ENCODE measurements at regions not wholly inside any gene's neighbourhood (a gene's known extent, or its start where the extent isn't known, plus 50 kb on each side); places are given as distances from the start of the nearest gene placed in this dataset.
"Not testable (repeated sequence)": the region's sequence is repeated elsewhere in the genome, so short reads cannot be mapped to it uniquely, and the experiment has no call there.

DNA sequence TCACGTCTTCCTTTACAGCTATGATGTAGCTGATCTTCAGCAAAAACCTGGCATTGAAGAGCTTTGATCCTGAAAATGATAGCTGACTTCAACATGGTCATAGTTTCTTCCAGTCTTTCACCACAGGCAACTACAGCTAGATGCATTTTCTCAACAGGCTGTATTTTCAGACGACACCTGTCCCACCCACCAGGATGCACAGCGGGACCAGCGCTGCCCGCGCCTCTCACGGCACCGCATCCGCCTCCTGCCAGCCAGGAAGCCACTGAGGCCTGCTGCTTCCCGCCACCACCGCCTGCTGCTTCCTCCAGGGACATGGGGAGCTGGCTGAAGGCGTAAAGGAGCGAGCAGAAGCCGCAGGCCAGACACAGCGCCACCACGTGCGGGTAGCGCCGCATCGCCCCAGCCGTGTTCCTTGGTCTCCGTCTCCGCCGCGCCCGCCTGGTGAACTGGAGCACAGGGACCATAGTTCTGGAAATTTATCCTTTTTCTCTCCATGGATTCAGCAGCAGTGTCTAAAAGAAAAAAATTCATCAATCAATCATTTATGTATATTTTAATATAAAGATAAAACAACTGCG, 456.3 kb downstream of the TUBA3C start:
- not testable (repeated sequence) for DNase-seq; H3K4me1 ChIP-seq (ENCODE audit: control insufficient read depth, insufficient read depth, low read length); H3K27ac ChIP-seq (ENCODE audit: low read length); H3K27me3 ChIP-seq (ENCODE audit: control insufficient read depth, insufficient read depth, low read length); H3K9me3 ChIP-seq (ENCODE audit: control insufficient read depth, low read depth, low read length); H3K4me3 ChIP-seq (ENCODE audit: low read length); H3K36me3 ChIP-seq (ENCODE audit: control insufficient read depth, insufficient read depth, low read length)
- 100% methylated on average over 1 of the region's 27 CpGs for WGBS (ENCODE audit: insufficient coverage, low lambda C conversion rate)

DNA sequence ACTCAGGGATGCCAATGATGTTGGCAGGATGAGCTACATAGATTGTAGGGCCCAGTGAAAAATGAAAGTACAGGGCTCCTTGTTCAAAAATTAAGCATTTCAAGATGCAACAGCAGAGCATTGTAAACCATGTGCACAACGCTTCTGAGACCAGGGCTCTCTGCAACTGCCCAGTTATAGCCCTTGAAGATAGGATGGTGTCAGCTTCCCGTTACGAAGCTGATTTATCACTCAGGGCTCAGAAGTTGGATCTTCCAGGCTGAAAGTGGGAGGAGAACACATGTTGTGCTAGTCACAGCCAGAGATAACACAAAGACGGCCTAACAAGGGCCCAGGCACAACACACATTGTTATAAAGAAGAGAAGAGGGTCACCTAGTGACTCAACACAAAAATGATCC, 466.7 kb downstream of the TUBA3C start:
- no peaks in the 10 kb centered on the region for H3K9me3 ChIP-seq (ENCODE audit: control insufficient read depth, low read depth, low read length)
- no peak overlapping the region for H3K4me3 ChIP-seq (ENCODE audit: low read length)
- DNase-seq = no peak
- H3K27ac ChIP-seq (ENCODE audit: low read length) = no peak overlapping the region
- no peaks in the 10 kb centered on the region for H3K36me3 ChIP-seq (ENCODE audit: control insufficient read depth, insufficient read depth, low read length)
- H3K27me3 ChIP-seq (ENCODE audit: control insufficient read depth, insufficient read depth, low read length) = no peaks in the 10 kb centered on the region
- WGBS (ENCODE audit: insufficient coverage, low lambda C conversion rate) = no CpG with 5 or more reads among the region's 4 CpGs
- H3K4me1 ChIP-seq (ENCODE audit: control insufficient read depth, insufficient read depth, low read length) = no peaks in the 10 kb centered on the region

DNA sequence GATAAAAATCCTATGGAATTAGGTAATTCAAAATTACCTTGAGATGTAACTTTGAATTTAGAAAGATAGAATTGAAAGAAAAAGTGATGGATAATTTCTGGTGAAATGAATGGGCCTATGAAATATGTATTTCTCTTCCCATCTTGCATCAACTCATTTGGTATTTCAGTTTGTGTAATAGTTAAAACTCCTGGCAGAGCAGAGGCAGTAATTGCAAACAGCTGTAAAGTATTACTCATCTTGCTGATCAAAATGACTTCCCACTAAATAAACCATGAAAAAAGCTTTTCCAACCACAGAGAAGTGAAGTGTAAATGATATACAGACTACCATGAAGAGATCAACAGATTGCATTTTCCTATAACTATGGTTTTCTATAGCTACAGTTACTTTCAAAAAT, 471.0 kb downstream of the TUBA3C start:
- H3K4me3 ChIP-seq (ENCODE audit: low read length); H3K27ac ChIP-seq (ENCODE audit: low read length); DNase-seq; H3K9me3 ChIP-seq (ENCODE audit: control insufficient read depth, low read depth, low read length); H3K27me3 ChIP-seq (ENCODE audit: control insufficient read depth, insufficient read depth, low read length); H3K36me3 ChIP-seq (ENCODE audit: control insufficient read depth, insufficient read depth, low read length); H3K4me1 ChIP-seq (ENCODE audit: control insufficient read depth, insufficient read depth, low read length): not testable (repeated sequence)

DNA sequence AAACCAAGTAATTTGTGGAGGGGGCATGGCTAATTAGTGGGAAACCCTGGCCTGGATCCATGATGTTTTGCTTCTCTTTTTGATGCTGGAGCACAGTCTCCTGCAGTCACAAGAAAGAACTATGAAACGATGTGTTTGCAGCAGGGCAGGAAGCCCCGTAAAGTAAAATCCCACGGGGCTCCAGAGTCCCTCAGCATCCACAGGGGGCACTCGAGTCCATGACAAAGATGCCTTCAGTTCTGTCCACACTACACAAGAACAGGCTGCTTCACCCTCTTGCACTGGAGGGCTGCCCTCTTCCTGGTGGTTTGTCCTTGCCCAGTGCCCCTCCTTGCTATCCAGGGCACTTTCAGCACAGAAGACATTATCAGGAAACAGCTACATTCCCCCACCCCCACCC, 475.1 kb downstream of the TUBA3C start:
- H3K4me1 ChIP-seq (ENCODE audit: control insufficient read depth, insufficient read depth, low read length); H3K4me3 ChIP-seq (ENCODE audit: low read length): not testable (repeated sequence)
- WGBS (ENCODE audit: insufficient coverage, low lambda C conversion rate) = no CpG with 5 or more reads among the region's 4 CpGs

DNA sequence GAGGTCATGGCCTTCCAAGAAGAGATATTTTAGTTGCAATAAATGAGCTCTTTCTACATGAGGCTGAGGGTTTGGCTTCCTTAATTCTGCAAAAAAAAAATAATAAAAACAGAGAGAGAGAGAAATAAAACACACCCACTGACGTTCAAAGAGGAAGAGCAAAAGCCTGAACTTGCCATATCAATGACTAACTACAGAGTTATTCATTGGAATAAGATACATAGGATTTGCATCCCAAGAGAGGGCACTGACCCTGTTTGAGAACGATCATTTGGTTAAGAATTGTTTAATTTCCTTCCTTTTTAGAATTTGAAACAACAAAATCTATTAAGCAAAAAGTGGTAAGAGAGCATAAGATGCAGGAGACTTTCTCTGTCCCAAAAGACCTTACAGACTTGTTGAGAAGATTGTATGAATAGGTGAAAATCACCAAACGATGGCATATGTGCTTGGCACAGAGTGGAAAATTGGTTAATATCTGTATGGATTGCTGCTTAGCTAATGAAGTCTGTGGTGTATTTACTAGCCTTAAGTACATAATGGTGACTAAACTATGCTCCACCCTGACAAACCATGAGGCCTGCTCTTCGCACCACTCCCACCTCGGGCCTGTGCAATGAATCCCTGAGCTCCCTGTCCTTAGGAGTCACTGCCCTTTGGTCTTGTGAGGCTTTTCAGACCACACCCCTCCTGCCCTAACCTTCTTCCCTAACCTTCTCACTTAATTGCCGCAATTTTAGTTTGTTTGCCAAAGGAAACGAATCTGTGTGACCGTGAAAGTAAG, 479.0 kb downstream of the TUBA3C start:
- H3K4me3 ChIP-seq (ENCODE audit: low read length); H3K9me3 ChIP-seq (ENCODE audit: control insufficient read depth, low read depth, low read length); H3K36me3 ChIP-seq (ENCODE audit: control insufficient read depth, insufficient read depth, low read length); DNase-seq; H3K27ac ChIP-seq (ENCODE audit: low read length); H3K27me3 ChIP-seq (ENCODE audit: control insufficient read depth, insufficient read depth, low read length); H3K4me1 ChIP-seq (ENCODE audit: control insufficient read depth, insufficient read depth, low read length): not testable (repeated sequence)
- 81% methylated on average over 4 of the region's 8 CpGs for WGBS (ENCODE audit: insufficient coverage, low lambda C conversion rate)

More for the DNA sequence above, 475.1 kb downstream of the TUBA3C start:
- H3K36me3 ChIP-seq (ENCODE audit: control insufficient read depth, insufficient read depth, low read length); H3K27me3 ChIP-seq (ENCODE audit: control insufficient read depth, insufficient read depth, low read length); H3K9me3 ChIP-seq (ENCODE audit: control insufficient read depth, low read depth, low read length); H3K27ac ChIP-seq (ENCODE audit: low read length); DNase-seq: not testable (repeated sequence)

DNA sequence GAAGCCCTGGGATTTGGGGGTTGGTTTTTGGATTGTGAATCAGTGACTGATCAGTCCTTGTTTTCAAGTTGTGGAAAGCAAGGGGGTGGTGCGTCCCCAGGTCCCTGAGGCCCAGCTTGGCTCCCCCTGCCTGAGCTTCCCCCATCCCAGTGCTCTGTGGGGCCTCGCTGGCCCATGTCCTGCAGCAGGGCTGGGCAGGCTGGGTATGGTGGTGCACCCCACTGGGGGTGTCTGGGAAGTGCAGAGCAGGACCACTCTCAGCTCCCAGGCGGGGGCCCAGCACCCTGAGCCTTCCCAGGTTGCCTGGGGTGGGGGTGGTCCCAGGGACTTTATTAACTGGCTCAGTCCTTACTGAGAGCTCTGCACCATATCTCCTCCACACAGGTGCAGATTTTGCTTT, 483.3 kb downstream of the TUBA3C start:
- no CpG with 5 or more reads among the region's 3 CpGs for whole genome bisulfite sequencing (ENCODE audit: insufficient coverage, low lambda C conversion rate)
- DNase-seq; H3K4me1 ChIP-seq (ENCODE audit: control insufficient read depth, insufficient read depth, low read length); H3K4me3 ChIP-seq (ENCODE audit: low read length); H3K36me3 ChIP-seq (ENCODE audit: control insufficient read depth, insufficient read depth, low read length); H3K27me3 ChIP-seq (ENCODE audit: control insufficient read depth, insufficient read depth, low read length); H3K27ac ChIP-seq (ENCODE audit: low read length): not testable (repeated sequence)
- peaks cover 11% of the 10 kb centered on the region for H3K9me3 ChIP-seq (ENCODE audit: control insufficient read depth, low read depth, low read length)

DNA sequence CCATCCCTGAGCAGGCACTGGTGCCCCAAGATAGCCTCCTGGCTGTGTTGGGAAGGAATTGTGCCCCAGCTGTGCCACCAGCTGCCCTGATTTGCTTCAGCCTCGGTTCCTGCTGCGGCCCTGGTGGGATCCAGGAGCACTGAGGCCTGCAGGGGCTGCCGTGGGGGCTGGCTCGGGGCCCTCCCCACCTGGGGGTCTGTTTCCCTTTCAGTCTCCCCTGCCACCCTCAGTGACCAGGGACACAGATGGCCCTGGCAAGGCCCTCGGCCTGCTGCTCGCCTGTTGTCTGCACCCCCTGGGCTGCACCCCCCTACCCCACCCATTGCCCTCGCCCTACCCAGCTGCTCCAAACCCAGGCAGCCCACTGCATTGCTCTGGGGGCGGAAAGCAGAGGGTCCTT, 483.8 kb downstream of the TUBA3C start:
- not testable (repeated sequence) for H3K36me3 ChIP-seq (ENCODE audit: control insufficient read depth, insufficient read depth, low read length); H3K27ac ChIP-seq (ENCODE audit: low read length); DNase-seq; H3K4me3 ChIP-seq (ENCODE audit: low read length); H3K27me3 ChIP-seq (ENCODE audit: control insufficient read depth, insufficient read depth, low read length); H3K4me1 ChIP-seq (ENCODE audit: control insufficient read depth, insufficient read depth, low read length)
- WGBS (ENCODE audit: insufficient coverage, low lambda C conversion rate) = no CpG with 5 or more reads among the region's 8 CpGs
- peaks cover 11% of the 10 kb centered on the region for H3K9me3 ChIP-seq (ENCODE audit: control insufficient read depth, low read depth, low read length)

DNA sequence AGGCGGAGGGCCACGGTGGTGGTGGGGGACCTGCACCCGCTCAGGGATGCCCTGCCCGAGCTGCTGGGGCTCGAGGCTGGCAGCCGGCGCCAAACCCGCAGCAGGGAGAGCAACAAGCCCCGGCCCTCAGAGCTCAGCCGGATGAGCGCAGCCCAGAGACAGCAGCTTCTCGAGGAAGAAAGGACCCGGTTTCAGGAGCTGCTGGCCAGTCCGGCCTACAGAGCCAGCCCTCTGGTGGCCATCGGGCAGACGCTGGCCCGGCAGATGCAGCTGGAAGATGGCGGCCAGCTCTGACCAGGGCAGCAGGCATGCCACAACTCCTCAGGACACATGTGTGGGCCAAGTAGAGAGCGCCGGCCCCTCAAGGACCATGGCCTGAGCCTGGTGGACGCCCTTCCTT, 484.4 kb downstream of the TUBA3C start:
- H3K4me1 ChIP-seq (ENCODE audit: control insufficient read depth, insufficient read depth, low read length); H3K36me3 ChIP-seq (ENCODE audit: control insufficient read depth, insufficient read depth, low read length); H3K27ac ChIP-seq (ENCODE audit: low read length); H3K4me3 ChIP-seq (ENCODE audit: low read length); H3K27me3 ChIP-seq (ENCODE audit: control insufficient read depth, insufficient read depth, low read length); DNase-seq: not testable (repeated sequence)
- H3K9me3 ChIP-seq (ENCODE audit: control insufficient read depth, low read depth, low read length) = peaks cover 11% of the 10 kb centered on the region
- WGBS (ENCODE audit: insufficient coverage, low lambda C conversion rate) = no CpG with 5 or more reads among the region's 21 CpGs

DNA sequence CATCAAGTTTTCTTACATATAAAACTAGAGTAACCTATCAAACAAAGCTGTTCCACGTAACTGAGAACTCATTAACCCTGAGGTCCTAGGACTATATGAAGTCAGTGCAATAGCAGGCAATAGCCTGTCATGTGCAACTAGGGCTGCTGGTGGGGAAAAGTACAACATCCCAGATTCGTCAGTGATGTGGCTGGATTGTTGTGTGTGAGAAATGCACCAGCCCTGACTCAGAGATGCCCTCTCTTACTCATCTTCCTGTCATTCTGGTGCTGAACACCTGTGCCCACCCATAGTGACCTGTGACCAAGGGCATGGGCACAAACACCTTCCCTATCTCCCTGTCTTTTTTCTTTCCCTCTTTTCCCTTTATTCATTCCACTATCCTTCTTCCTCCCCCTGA, 504.2 kb downstream of the TUBA3C start:
- H3K27me3 ChIP-seq (ENCODE audit: control insufficient read depth, insufficient read depth, low read length); H3K9me3 ChIP-seq (ENCODE audit: control insufficient read depth, low read depth, low read length); H3K27ac ChIP-seq (ENCODE audit: low read length); H3K4me1 ChIP-seq (ENCODE audit: control insufficient read depth, insufficient read depth, low read length); H3K4me3 ChIP-seq (ENCODE audit: low read length); H3K36me3 ChIP-seq (ENCODE audit: control insufficient read depth, insufficient read depth, low read length); DNase-seq: not testable (repeated sequence)
- no CpG with 5 or more reads among the region's 2 CpGs for WGBS (ENCODE audit: insufficient coverage, low lambda C conversion rate)

DNA sequence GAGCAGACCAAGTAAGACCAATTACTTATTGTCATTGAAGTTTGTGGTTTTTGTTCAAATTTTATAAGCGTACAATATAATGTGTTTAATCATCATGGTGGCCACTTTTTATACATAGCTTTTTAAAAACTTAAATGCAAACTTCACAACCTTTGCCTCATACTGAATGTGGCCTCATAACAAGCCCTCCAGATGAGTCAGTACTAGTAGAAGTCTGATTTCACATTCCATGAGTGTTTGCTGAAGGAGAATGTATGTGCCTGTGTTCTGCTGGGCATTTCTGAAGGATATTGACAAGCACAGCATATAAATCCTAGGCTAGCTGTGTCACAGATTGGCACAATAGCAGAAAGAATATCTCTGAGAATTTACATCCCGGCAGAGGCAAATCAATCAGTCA, 506.4 kb downstream of the TUBA3C start:
- not testable (repeated sequence) for DNase-seq; H3K9me3 ChIP-seq (ENCODE audit: control insufficient read depth, low read depth, low read length); H3K27ac ChIP-seq (ENCODE audit: low read length); H3K27me3 ChIP-seq (ENCODE audit: control insufficient read depth, insufficient read depth, low read length); H3K4me3 ChIP-seq (ENCODE audit: low read length); H3K36me3 ChIP-seq (ENCODE audit: control insufficient read depth, insufficient read depth, low read length); H3K4me1 ChIP-seq (ENCODE audit: control insufficient read depth, insufficient read depth, low read length)
- no CpG with 5 or more reads among the region's 2 CpGs for WGBS (ENCODE audit: insufficient coverage, low lambda C conversion rate)

DNA sequence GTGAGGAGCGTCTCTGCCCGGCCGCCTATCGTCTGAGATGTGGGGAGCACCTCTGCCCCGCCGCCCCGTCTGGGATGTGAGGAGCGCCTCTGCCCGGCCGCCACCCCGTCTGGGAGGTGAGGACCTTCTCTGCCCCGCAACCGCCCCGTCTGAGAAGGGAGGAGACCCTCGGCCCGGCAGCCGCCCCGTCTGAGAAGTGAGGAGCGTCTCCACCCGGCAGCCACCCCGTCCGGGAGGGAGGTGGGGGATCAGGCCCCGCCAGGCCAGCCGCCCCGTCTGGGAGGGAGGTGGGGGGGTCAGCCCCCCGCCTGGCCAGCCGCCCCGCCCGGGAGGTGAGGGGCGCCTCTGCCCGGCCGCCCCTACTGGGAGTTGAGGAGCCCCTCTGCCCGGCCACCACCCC, 507.8 kb downstream of the TUBA3C start:
- not testable (repeated sequence) for H3K27me3 ChIP-seq (ENCODE audit: control insufficient read depth, insufficient read depth, low read length); H3K9me3 ChIP-seq (ENCODE audit: control insufficient read depth, low read depth, low read length); H3K4me1 ChIP-seq (ENCODE audit: control insufficient read depth, insufficient read depth, low read length); H3K27ac ChIP-seq (ENCODE audit: low read length); H3K4me3 ChIP-seq (ENCODE audit: low read length); H3K36me3 ChIP-seq (ENCODE audit: control insufficient read depth, insufficient read depth, low read length); DNase-seq
- WGBS (ENCODE audit: insufficient coverage, low lambda C conversion rate) = no CpG with 5 or more reads among the region's 33 CpGs
